Activated CD8-positive, alpha-beta memory T cell treated with anti-CD3 and anti-CD28 coated beads for 48 hours (primary cell): ENCODE measurements at regions not wholly inside any gene's neighbourhood (a gene's known extent, or its start where the extent isn't known, plus 50 kb on each side); places are given as distances from the start of the nearest gene placed in this dataset.
"Not testable (repeated sequence)": the region's sequence is repeated elsewhere in the genome, so short reads cannot be mapped to it uniquely, and the experiment has no call there.

Experiments
- DNase-seq, 3 experiments: peaks; one replicate each; pipeline ENCODE4 v3.0.0-alpha.2; 2020; ENCODE audit warnings: low read depth in 2 of 3, low spot score in 2 of 3

- no peak for DNase-seq
Observed at GRCh38 chrX:40530509-40530908, 50.3 kb upstream of the ATP6AP2 start.

GRCh38 chrX:40527543-40527942, 53.2 kb upstream of the ATP6AP2 start:
- no peak for DNase-seq

GRCh38 chrX:40526412-40526811, 54.4 kb upstream of the ATP6AP2 start:
- no peak for DNase-seq

- not testable (repeated sequence) for DNase-seq
Observed at GRCh38 chrX:40525901-40526300, 54.9 kb upstream of the ATP6AP2 start.

- DNase-seq = no peak
Observed at GRCh38 chrX:40524423-40524822, 56.3 kb upstream of the ATP6AP2 start.

- DNase-seq = no peak
Observed at GRCh38 chrX:40523852-40524251, 56.9 kb upstream of the ATP6AP2 start.

- no peak for DNase-seq
Observed at GRCh38 chrX:40521868-40522450, 58.8 kb upstream of the ATP6AP2 start.

- no peak for DNase-seq
Observed at GRCh38 chrX:40514376-40514775, 66.4 kb upstream of the ATP6AP2 start.

- no peak for DNase-seq
Observed at GRCh38 chrX:40513835-40514234, 66.9 kb upstream of the ATP6AP2 start.

GRCh38 chrX:40513012-40513411, 67.8 kb upstream of the ATP6AP2 start:
- no peak for DNase-seq

GRCh38 chrX:40511258-40511657, 69.5 kb upstream of the ATP6AP2 start:
- DNase-seq = no peak

GRCh38 chrX:40508560-40508959, 72.2 kb upstream of the ATP6AP2 start:
- no peak for DNase-seq

- no peak for DNase-seq
Observed at GRCh38 chrX:40506201-40506985, 74.4 kb upstream of the ATP6AP2 start.

- DNase-seq = no peak
Observed at GRCh38 chrX:40504801-40505605, 75.8 kb upstream of the ATP6AP2 start.

- DNase-seq = no peak
Observed at GRCh38 chrX:40503094-40503493, 77.7 kb upstream of the ATP6AP2 start.

GRCh38 chrX:40502688-40503087, 78.1 kb upstream of the ATP6AP2 start:
- no peak for DNase-seq

- no peak for DNase-seq
Observed at GRCh38 chrX:40501164-40501855, 79.5 kb upstream of the ATP6AP2 start.

GRCh38 chrX:40496728-40497127, 84.0 kb upstream of the ATP6AP2 start:
- DNase-seq = no peak

GRCh38 chrX:40495659-40496058, 85.1 kb upstream of the ATP6AP2 start:
- no peak for DNase-seq

GRCh38 chrX:40494005-40494404, 86.8 kb upstream of the ATP6AP2 start:
- no peak for DNase-seq

- no peak for DNase-seq
Observed at GRCh38 chrX:40488296-40488695, 92.5 kb upstream of the ATP6AP2 start.
